HG03060 (cell line): ENCODE measurements at regions not wholly inside any gene's neighbourhood (a gene's known extent, or its start where the extent isn't known, plus 50 kb on each side); places are given as distances from the start of the nearest gene placed in this dataset.

Experiments
- ATAC-seq: cut with Tn5 transposase; IDR thresholded peaks from one replicate; pipeline ENCODE4 v1.9.1; 2021; ENCODE audit warnings: low read depth, moderate number of reproducible peaks; ENCODE audit not compliant: unreplicated experiment

DNA sequence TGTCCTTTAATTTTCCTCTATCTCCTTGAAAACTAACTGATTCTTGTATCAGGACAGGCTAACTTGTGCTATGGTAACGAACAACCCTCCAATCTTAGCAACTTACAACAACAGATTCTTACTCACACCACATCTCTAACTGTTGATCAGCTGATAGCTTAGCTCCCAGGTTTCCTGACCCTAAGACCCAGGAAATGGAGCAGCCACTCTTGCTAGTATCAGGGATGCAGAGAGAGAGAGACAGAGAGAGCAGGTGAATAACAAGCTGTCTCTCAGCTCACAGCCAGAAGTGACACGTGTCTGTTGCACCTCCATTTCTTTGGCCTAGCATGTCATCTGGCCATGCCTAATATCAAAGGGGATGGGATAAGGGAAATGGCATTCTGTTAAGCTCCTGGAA is 1289.0 kb upstream of the AUTS2 start:
- no peak for ATAC-seq

DNA sequence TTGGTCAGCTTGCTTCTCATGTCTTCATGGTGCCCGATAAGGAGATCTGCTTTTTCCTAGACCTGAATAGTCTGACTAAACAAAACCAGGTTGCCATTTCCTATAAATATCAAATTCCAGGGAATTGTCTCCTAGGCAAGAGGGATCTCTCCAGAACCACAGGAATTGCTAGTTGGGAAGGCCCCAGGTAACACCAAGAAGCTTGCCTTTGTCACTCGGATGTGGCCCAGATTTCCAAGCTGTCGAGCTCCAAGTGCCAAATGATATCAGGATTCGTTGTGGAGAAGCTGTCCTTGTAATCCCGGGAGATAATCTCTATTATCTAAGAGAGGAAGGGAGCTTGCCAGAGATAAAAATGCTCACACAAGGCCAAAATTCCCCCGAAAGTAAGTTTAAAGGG is 1288.5 kb upstream of the AUTS2 start:
- no peak for ATAC-seq

DNA sequence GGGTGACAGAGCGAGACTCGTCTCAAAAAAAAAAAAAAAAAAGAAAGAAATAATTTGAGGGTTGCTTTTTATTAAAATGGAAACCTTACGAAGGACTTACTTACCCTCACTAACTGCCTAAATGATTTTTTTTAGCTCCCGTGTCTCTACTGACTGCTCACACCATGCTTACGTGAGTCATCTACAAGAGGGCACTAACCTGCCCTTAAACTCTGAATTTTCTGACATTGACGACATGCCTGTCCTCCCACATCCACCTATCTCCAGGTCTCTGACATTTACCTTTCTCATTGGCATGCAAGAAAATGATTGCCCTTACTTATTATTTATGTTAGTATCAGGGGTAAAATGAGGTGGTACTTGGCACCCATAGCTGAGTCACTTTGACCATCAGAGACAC is 1286.3 kb upstream of the AUTS2 start:
- no peak for ATAC-seq

DNA sequence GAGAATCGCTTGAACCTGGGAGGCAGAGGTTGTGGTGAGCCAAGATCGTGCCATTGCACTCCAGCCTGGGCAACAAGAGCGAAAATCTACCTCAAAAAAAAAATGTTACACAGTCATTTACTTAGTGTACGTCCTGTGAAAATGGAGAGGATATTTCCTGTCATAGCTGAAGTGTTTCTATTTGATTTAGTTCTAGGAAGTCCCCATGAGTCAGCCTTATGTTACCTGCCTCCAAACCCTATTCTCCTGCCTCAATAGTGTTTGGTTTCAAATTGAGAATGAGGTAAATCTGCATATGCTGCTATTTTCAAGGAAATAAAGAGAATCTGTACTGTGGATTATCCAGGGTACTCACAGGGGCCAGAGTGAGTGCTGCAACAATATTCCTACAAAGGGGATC is 1284.5 kb upstream of the AUTS2 start:
- no peak for ATAC-seq

DNA sequence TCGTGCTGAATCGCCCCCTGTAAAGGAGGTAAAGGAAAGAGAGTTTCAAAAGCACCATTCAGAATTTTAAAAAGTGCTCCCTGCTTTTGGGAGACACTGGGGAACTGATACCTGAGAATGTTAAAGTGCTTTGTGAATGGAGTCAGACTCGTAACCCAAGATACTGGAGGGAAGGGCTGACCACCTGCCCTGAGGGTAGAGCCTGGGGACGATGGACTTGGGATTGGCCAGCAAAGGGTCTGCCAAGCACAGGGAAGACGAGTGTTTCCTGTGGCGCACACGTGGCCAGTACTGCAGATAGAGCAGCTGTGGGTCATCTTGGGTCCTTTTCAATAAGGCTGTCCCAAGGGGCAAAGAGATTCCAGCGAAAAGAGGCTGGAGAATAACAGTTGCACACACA is 1284.1 kb upstream of the AUTS2 start:
- no peak for ATAC-seq

GRCh38 chr7:68317476-68317875 is 1280.8 kb upstream of the AUTS2 start:
- ATAC-seq = no peak

DNA sequence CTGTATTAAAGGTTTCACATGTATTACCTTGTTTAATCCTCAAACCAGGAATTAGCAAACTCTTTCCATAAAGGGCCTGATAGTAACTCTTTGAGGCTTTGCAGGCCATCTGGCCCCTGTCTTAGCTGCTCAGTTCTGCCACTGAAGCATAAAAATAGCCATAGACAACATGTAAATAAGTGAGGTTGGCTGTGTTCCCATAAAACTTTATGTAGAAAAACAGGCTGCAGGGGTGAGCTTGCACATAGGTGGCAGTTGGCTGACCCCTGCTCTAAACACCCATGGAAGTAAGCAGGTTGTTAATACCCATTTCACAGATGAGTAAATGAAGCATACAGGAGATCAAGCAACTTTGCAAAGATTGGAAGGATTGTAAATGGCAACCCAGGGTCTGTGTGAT is 1279.2 kb upstream of the AUTS2 start:
- ATAC-seq = no peak

GRCh38 chr7:68321076-68321639 is 1277.1 kb upstream of the AUTS2 start:
- no peak for ATAC-seq

DNA sequence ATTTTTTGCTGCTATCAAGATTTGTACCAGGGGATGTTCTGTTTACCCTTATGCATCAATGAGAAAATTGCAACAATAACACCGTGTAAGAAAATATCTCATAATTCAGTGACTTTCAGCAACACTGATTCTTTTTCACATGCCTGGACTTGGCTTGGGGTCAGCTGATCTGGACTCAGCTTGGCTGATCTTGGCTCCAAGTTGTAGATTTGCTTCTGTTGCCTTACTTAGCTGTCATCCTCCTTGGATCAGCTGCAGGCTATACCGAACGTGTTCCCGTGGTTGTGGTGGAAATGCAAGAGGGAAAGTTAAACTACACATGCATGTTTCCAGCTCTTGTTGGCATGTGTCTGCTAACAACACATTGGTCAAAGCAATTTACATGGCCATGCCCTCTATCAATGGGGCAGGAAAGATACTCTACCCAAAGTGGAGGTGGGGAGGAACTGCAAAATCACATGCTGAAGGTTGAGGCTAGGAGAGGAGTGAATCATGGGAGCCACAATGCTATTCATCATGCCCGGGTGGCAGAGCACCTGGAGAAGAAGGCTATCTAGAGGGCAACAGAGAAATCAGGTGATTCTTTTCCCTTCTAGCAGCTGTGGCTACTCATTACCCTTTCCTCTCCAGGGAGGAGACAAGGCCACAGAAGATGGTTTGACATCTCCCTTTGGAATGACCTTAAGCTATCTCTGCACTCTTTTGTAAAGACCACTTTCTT is 1276.3 kb upstream of the AUTS2 start:
- no peak for ATAC-seq

DNA sequence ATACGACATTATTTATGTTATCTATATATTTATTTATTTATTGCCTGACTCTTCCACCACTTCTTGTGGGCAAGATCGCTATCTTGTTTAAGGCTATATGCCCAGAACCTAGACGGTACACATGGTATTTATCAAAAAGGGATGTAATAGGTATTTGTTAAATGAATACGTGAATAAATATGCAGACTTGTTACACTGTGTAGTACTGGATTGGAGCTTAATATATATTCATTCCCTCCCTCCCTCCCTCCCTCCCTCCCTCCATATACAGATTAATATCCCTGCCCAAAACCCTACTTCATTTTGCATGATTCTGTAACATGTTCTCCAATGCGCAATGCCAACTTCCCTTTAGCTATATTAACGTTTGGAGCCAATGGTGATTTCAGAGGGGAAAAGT is 1273.7 kb upstream of the AUTS2 start:
- no peak for ATAC-seq

GRCh38 chr7:68334216-68334615 is 1264.1 kb upstream of the AUTS2 start:
- ATAC-seq = no peak

DNA sequence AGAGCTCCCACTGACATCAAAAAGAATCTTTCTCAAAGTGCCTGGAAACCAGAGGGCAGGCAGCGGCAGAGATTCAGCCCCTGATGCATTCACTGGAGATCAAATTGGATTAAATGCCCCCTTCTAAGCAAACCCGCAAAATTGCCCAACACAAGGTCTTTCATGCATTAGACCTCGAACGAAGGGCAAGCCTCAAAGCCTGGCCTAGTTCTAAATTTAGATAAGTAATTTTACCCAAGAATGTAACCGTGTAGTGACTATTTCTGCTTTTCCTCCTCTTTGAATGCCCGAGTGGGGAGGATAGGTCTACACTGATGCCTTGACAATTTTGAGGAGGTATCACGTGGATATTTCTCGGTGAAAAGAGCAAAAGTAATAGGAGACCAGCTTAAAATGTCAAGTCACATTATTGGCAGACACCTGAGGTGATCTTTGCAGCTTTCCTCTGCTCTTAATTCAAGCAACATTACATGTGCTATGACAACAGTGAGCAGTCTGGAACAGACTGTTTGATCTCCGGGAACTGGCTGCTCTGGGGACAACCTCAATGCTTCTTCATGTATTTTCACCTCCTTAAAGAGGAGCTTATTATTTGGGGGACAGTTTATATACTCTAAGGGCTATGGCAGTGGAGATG is 1263.5 kb upstream of the AUTS2 start:
- ATAC-seq = no peak

DNA sequence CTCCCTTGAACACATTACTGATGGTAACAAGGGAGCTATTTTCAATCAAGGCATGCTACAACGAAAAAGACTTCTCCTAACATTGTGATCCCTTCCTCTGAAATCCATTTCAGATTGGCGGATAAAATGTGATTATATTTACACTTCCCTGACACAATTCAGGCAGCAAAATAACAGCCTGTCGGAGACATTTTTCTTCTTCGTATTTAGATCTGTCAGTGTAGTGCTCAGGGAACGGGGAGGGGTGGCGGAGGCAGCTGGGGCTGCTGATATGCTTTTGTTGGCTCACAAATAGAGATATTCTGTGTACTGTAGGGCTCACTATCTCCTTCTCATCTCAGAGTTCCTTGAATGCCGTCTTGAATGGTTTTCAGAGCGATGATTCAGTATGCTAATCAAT is 1261.7 kb upstream of the AUTS2 start:
- no peak for ATAC-seq

DNA sequence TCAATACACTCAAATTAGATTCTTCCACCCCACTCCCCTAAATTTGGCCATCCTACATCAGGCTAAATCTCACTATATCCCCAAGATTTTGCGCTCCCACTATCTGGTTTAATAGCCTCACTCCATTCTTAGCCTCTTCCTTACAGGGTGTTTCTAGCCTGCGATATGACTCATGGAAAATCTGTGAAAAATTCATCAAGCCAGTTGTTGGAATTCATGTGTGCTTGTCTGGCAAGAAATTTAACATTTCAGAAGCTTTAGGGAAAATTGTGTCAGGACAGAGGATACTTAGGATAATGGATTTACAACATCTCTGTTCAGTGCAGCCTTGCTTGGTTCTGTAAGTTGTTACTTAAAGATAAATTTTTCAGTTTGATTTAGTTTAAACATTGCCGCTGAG is 1249.9 kb upstream of the AUTS2 start:
- no peak for ATAC-seq

DNA sequence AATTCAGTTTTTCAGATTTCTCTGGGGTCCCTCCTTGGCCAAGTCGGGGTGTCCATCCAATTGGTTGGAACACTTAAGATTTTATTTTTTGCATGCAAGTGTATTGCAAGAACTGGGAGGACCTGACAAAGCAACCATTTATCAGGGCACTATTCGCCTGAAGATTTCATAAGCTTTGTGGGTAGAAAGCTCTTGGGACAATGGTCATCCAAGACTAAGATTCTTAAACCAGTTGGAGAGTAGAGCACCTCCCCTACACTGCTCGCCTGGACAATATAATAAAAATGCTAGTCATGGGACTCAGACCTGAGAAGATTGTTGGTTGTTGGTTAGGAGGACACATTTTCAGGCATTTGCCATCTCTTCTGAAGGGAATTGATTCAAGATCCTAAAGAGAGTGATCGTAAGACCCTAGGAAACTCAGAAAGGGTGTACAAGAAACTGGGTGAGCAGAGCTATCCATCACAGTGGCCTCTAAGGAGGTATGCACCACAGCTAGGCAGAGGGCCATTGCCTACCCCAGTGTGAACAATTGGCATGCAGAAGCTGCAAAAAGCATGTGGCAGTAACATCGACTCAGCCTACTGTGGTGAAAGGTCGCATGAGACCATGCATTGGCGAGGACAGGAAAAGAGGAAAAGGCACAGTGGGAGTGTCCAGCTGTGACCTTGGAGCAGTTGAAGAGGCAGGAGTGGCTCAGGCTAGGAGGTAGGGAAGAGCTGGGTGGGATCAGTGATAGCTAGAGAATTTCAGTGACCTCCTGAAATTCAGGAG is 1235.3 kb upstream of the AUTS2 start:
- no peak for ATAC-seq

DNA sequence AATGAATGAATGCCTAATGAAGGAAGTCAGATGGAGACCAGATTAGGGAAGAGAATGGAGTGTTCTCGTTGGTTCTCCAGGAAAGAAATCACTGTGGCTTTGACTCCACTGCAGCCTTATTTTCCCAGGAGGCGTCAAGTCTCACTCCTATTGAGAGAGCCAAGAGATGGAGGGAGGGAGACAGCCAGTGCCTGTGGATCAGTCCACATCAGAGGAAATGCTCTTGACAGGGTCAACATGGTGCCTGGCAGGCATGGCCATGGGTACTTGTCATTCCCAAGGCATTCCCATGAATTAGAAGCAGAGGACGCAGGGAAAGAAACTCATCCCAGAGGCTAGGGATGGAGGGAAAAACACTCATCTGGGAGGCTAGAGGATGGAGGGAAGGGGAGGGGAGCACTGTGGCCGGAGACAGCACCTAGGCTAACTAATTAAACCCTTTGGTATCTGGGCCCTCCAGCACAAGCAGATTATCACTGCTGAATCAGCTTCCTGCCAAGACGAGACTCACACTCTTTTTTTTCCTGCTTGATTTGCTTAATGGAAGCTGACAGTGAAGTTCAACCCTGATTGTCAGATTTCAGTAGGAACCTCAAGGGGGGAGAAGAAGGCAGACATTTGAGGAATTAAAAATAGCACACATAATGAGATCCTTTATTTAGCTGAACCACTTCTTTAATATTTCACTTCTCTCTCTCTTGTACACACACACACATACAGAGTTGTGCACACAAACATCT is 1233.2 kb upstream of the AUTS2 start:
- no peak for ATAC-seq

GRCh38 chr7:68371985-68372384 is 1226.3 kb upstream of the AUTS2 start:
- ATAC-seq = no peak

DNA sequence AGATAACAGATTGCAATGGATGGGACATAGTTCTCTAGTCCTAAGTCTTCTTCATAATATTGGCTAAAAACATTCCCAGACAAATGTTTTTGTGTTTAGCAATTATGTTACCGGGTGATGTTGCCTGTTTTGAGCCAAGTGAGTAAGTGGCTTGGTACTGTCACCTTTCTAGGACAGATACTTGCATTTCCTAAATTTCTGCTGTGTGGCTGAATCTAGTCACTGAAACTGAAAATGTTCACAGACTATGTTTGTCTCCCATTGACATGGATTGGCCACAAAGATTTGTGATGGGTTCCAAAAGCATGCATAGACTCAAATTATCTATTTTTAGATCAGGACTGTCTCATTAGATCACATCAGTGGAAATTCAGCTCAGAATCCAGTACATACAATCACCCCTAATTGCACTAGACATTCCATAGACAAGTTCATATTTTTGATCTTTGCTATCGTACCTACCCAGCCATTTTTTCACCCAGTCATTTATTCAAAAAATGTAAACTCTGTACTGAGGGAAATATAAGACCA is 1222.1 kb upstream of the AUTS2 start:
- ATAC-seq = no peak

DNA sequence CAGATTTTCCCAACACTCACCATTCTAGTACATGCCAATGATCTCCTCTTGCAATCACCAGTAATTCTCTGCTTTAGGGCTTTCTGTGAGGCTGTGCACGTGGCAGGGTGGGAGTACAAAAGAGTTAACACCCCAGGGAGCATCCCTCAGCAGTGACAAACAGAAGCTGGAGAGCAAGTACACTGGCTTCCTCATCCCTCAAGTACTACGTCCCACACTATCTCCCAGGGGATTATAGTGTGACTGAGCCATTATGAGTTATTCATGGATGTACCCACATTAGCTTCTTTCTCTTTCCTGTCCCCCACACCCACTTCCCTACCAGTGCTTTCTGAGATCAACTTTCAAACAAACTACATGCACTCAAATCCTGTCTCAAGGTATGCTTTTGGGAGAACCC is 1216.5 kb upstream of the AUTS2 start:
- ATAC-seq = no peak

DNA sequence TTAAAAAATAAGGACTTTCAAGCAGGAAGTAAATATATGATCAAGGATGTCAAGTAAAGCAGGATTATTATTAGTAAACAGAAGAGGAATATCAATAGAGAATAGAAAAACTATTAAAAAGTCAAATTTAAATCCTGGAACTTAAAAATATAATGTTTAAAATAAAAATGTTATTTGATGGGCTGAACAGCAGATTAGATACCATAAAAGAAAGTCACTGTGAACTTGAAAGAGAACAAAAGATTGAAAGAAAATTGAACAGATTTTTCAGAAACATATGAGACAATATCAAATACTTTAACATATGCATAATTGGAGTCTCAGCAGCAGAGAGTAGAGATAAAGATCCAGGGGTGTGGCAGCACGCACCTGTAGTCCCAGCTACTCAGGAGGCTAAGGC is 1213.7 kb upstream of the AUTS2 start:
- no peak for ATAC-seq

- ATAC-seq = no peak
Observed at GRCh38 chr7:68393051-68393450, 1205.2 kb upstream of the AUTS2 start.
